A673 (cell line): ENCODE measurements at regions not wholly inside any gene's neighbourhood (a gene's known extent, or its start where the extent isn't known, plus 50 kb on each side); places are given as distances from the start of the nearest gene placed in this dataset.

Source experiments
- EZH2 ChIP-seq: fragments of 200-600 bp; sonication (generic); IDR thresholded peaks from 2 replicates; pipeline ENCODE4 v1.6.1; 2017; ENCODE audit warnings: borderline replicate concordance, low read depth, mild to moderate bottlenecking, mixed read lengths, antibody characterized with exemption, low read length; ENCODE audit not compliant: poor library complexity, severe bottlenecking
- TF ChIP-seq, protein P1 (sequence below): fragments of 300-800, 200-600 bp; sonication (generic); conservative IDR thresholded peaks from 2 replicates; pipeline ENCODE4 v1.5.1; 2017; ENCODE audit warnings: low read depth, mild to moderate bottlenecking, antibody characterized with exemption, low read length, moderate library complexity, mixed read lengths

DNA sequence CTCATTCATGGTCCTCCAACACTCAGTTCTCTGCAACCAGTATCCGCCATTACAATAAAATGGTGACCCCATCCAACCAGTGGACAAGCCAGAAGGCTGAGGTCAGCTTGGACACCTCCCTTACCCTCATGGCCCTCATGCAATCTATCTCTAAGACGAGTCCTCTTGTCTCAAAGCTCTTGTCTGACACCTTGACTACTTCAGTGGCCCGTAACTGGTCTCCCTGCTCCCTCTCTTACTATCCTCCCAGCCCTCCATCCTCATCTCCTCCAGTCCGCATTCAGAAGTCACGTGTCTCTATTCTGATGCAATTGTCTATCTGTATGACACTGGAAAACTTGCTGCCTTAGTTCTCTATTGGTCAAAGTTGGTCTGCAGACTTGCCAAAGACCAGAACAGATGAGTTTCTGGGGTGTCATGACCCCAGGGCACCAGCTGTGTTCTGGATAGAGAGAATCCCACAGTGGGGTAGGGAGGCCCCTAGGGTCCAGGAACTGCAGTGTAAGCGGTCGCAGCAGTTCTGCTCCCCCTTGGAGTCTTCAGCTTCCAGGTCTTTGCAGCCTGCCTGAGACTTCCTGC, 59.6 kb upstream of the RNF24 start:
- no peak for TF ChIP-seq EZH2
- TF ChIP-seq, protein P1, sequence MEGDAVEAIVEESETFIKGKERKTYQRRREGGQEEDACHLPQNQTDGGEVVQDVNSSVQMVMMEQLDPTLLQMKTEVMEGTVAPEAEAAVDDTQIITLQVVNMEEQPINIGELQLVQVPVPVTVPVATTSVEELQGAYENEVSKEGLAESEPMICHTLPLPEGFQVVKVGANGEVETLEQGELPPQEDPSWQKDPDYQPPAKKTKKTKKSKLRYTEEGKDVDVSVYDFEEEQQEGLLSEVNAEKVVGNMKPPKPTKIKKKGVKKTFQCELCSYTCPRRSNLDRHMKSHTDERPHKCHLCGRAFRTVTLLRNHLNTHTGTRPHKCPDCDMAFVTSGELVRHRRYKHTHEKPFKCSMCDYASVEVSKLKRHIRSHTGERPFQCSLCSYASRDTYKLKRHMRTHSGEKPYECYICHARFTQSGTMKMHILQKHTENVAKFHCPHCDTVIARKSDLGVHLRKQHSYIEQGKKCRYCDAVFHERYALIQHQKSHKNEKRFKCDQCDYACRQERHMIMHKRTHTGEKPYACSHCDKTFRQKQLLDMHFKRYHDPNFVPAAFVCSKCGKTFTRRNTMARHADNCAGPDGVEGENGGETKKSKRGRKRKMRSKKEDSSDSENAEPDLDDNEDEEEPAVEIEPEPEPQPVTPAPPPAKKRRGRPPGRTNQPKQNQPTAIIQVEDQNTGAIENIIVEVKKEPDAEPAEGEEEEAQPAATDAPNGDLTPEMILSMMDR, result no peak
